HCT116 (cell line): ENCODE measurements at regions not wholly inside any gene's neighbourhood (a gene's known extent, or its start where the extent isn't known, plus 50 kb on each side); places are given as distances from the start of the nearest gene placed in this dataset.

Experiments
- ATAC-seq: fragments of 200-7000 bp; cut with Tn5 transposase; 2 replicates; pipeline ENCODE4 v1.9.1; 2020; ENCODE audit warnings: mild to moderate bottlenecking, moderate library complexity
- BruUV-seq: library from RNA; stranded (reverse); fragments of 400-500 nt; replicated peaks from 2 replicates; lab custom pipeline; 2021; lab: Mats Ljungman, UMichigan
- CTCF ChIA-PET: fragments of 300-600 bp; sonication (Branson Sonifier 250); formaldehyde crosslinking; loops from one replicate; lab custom pipeline; 2021; ENCODE audit warnings: antibody characterized with exemption; lab: Charles Lee
- POLR2A ChIA-PET: fragments of 300-600, 350-600 bp; sonication (Branson Sonifier 250); formaldehyde crosslinking; loops from one replicate; lab custom pipeline; 2021; ENCODE audit warnings: antibody characterized with exemption; lab: Charles Lee
- RAD21 ChIA-PET, 2 experiments: fragments of 300-600 bp; sonication (Branson Sonifier 250); formaldehyde crosslinking; loops; one replicate each; lab custom pipeline; 2023; ENCODE audit warnings: low total read pairs in 2 of 2; ENCODE audit not compliant: uncharacterized antibody in 2 of 2, unreplicated experiment in 2 of 2, low non-redundant PET in 1 of 2; lab: Charles Lee
- DNase-seq: peaks from one replicate; pipeline ENCODE4 v3.0.0-alpha.2; 2010; ENCODE audit warnings: low read depth, low spot score
- H2AFZ ChIP-seq: fragments of 200-600 bp; shearing (Covaris generic), sonication (generic); 2 replicates; pipeline ENCODE4 v1.6.1; 2017; ENCODE audit warnings: low read depth, mixed run types, mixed read lengths, antibody characterized with exemption, low read length; ENCODE audit not compliant: poor library complexity, severe bottlenecking
- H3K27ac ChIP-seq: 2 replicates; pipeline ENCODE4 v1.5.1; 2012; ENCODE audit warnings: low read depth, low read length
- H3K27me3 ChIP-seq: fragments of 200-600 bp; sonication (generic); 2 replicates; pipeline ENCODE4 v1.6.1; 2016; ENCODE audit warnings: mixed run types, low read length, mixed read lengths; ENCODE audit not compliant: insufficient read depth
- H3K36me3 ChIP-seq, 2 experiments: fragments of 200-500 bp in 1 of 2; fragments of 200-600 bp in 1 of 2; sonication (Bioruptor generic) in 1 of 2; sonication (generic) in 1 of 2; 2 replicates each; pipeline versions ENCODE4 v1.5.1 to v1.6.1; 2014 to 2016; ENCODE audit warnings: low read length in 2 of 2, inconsistent platforms in 1 of 2, mixed read lengths in 1 of 2, mixed run types in 1 of 2; ENCODE audit not compliant: insufficient read depth in 2 of 2, control insufficient read depth in 1 of 2
- H3K4me1 ChIP-seq, 2 experiments: fragments of 200-600 bp in 1 of 2; sonication (generic) in 1 of 2; 2 replicates each; pipeline versions ENCODE4 v1.5.1 to v1.6.1; 2012 to 2017; ENCODE audit warnings: low read length in 2 of 2, inconsistent platforms in 1 of 2, mild to moderate bottlenecking in 1 of 2, mixed read lengths in 1 of 2, mixed run types in 1 of 2, moderate library complexity in 1 of 2; ENCODE audit not compliant: insufficient read depth in 2 of 2, control insufficient read depth in 1 of 2
- H3K4me2 ChIP-seq: fragments of 200-600 bp; sonication (generic); 2 replicates; pipeline ENCODE4 v1.6.1; 2017; ENCODE audit warnings: mixed run types, low read length, mixed read lengths
- H3K4me3 ChIP-seq, 2 experiments: fragments of 200-600 bp in 1 of 2; sonication (generic) in 1 of 2; replicated peaks in 1 of 2; 2 replicates each; pipeline ENCODE4 v1.5.1; 2011 to 2016; ENCODE audit warnings: low read length in 2 of 2, control low read depth in 1 of 2, low read depth in 1 of 2, mild to moderate bottlenecking in 1 of 2, mixed read lengths in 1 of 2, mixed run types in 1 of 2
- H3K79me2 ChIP-seq: fragments of 200-600 bp; sonication (generic); 2 replicates; pipeline ENCODE4 v1.6.1; 2017; ENCODE audit warnings: mild to moderate bottlenecking, mixed run types, low read length, moderate library complexity, mixed read lengths; ENCODE audit not compliant: insufficient read depth
- H3K9ac ChIP-seq: fragments of 200-600 bp; sonication (generic); 2 replicates; pipeline ENCODE4 v1.6.1; 2016; ENCODE audit warnings: low read length, mixed read lengths
- H3K9me2 ChIP-seq: fragments of 200-600 bp; sonication (generic), shearing (Covaris generic); 2 replicates; pipeline ENCODE4 v1.6.1; 2017; ENCODE audit warnings: mixed run types, mild to moderate bottlenecking, moderate library complexity; ENCODE audit not compliant: insufficient read depth
- H3K9me3 ChIP-seq, 2 experiments: fragments of 200-500 bp in 1 of 2; fragments of 200-600 bp in 1 of 2; sonication (Bioruptor generic) in 1 of 2; sonication (generic) in 1 of 2; 2 replicates each; pipeline ENCODE4 v1.6.1; 2014 to 2017; ENCODE audit warnings: low read length in 2 of 2, mixed read lengths in 2 of 2, inconsistent platforms in 1 of 2, low read depth in 1 of 2, mild to moderate bottlenecking in 1 of 2, mixed run types in 1 of 2, moderate library complexity in 1 of 2; ENCODE audit not compliant: control insufficient read depth in 1 of 2, insufficient read depth in 1 of 2
- H4K20me1 ChIP-seq: fragments of 200-600 bp; sonication (generic), shearing (Covaris generic); 2 replicates; pipeline ENCODE4 v1.6.1; 2017; ENCODE audit warnings: mixed run types, mild to moderate bottlenecking, moderate library complexity; ENCODE audit not compliant: insufficient read depth
- CEBPB ChIP-seq: IDR thresholded peaks from 2 replicates; pipeline ENCODE4 v1.6.1; 2012; ENCODE audit warnings: low read depth
- ELF1 ChIP-seq: IDR thresholded peaks from 2 replicates; pipeline ENCODE4 v1.6.1; 2012; ENCODE audit warnings: low read depth, borderline replicate concordance
- EZH2 ChIP-seq: fragments of 200-600 bp; sonication (generic); IDR thresholded peaks from 2 replicates; pipeline ENCODE4 v1.6.1; 2017; ENCODE audit warnings: antibody characterized with exemption, mixed run types
- EZH2phosphoT487 ChIP-seq: fragments of 200-600 bp; IDR thresholded peaks from 2 replicates; pipeline ENCODE4 v1.6.1; 2018; ENCODE audit warnings: antibody characterized with exemption, borderline replicate concordance
- FOSL1 ChIP-seq: IDR thresholded peaks from 2 replicates; pipeline ENCODE4 v1.6.1; 2012; ENCODE audit warnings: low read depth
- JUND ChIP-seq: IDR thresholded peaks from 2 replicates; pipeline ENCODE4 v1.6.1; 2012
- MAX ChIP-seq: IDR thresholded peaks from 2 replicates; pipeline ENCODE4 v1.6.1; 2012
- POLR2A ChIP-seq: IDR thresholded peaks from 2 replicates; pipeline ENCODE4 v1.7.0; 2011; ENCODE audit warnings: borderline replicate concordance; ENCODE audit not compliant: insufficient read depth, insufficient read length; ENCODE audit errors: extremely low read depth
- RAD21 ChIP-seq: IDR thresholded peaks from 2 replicates; pipeline ENCODE4 v1.6.1; 2012; ENCODE audit warnings: low read depth, mild to moderate bottlenecking
- SIN3A ChIP-seq: IDR thresholded peaks from 2 replicates; pipeline ENCODE4 v1.6.1; 2012; ENCODE audit warnings: low read depth
- TCF7L2 ChIP-seq: IDR thresholded peaks from 2 replicates; pipeline ENCODE4 v1.7.0; 2011; ENCODE audit warnings: borderline replicate concordance, inconsistent platforms; ENCODE audit not compliant: insufficient read depth, insufficient read length; ENCODE audit errors: extremely low read depth
- ZFX ChIP-seq: fragments of 450-650 bp; IDR thresholded peaks from 2 replicates; pipeline ENCODE4 v1.6.1; 2017
- ZNF274 ChIP-seq: fragments of 200-500 bp; sonication (Bioruptor generic); IDR thresholded peaks from 2 replicates; pipeline ENCODE4 v1.6.1; 2014; ENCODE audit warnings: mild to moderate bottlenecking, low read depth, low read length, inconsistent platforms
- intact Hi-C: fragments of 100-400 bp; cut with micrococcal nuclease; formaldehyde crosslinking; loops from 2 replicates; pipeline ENCODE4 v1.10.0; 2022
- TF ChIP-seq, protein P1 (sequence below): IDR thresholded peaks from 2 replicates; pipeline ENCODE4 v1.6.1; 2012
- TF ChIP-seq, protein P2 (sequence below): IDR thresholded peaks from 2 replicates; pipeline ENCODE4 v1.6.1; 2012; ENCODE audit warnings: low read depth

GRCh38 chr1:10912441-10912840 lies 100.0 kb upstream of the TARDBP start:
- POLR2A ChIA-PET = no interaction called here

More at GRCh38 chr1:10912441-10912840, 100.0 kb upstream of the TARDBP start:
- H3K27ac ChIP-seq = no peak overlapping the region
- no TSS peak for BruUV-seq
- no peaks in the 10 kb centered on the region for H3K9me3 ChIP-seq
- RAD21 ChIA-PET = no interaction called here
- CTCF ChIA-PET = interaction anchor here (1.5 kb wide), 1 partner anchor 12 kb away, joined by 6 read pairs; no protein-coding TSS in a partner anchor
- no peak overlapping the region for H2AFZ ChIP-seq
- no peaks in the 10 kb centered on the region for H3K9me2 ChIP-seq
- no peak for ATAC-seq
- no peaks in the 10 kb centered on the region for H4K20me1 ChIP-seq
- TF ChIP-seq FOSL1 (no peak), RAD21 (no peak), EZH2phosphoT487 (no peak), POLR2A (no peak), SIN3A (no peak), JUND (no peak), MAX (no peak), EZH2 (no peak), ZNF274 (no peak), ELF1 (no peak), ZFX (no peak), TCF7L2 (no peak), CEBPB (no peak)
- TF ChIP-seq, protein P1, sequence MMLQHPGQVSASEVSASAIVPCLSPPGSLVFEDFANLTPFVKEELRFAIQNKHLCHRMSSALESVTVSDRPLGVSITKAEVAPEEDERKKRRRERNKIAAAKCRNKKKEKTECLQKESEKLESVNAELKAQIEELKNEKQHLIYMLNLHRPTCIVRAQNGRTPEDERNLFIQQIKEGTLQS = no peak
- TF ChIP-seq, protein P2, sequence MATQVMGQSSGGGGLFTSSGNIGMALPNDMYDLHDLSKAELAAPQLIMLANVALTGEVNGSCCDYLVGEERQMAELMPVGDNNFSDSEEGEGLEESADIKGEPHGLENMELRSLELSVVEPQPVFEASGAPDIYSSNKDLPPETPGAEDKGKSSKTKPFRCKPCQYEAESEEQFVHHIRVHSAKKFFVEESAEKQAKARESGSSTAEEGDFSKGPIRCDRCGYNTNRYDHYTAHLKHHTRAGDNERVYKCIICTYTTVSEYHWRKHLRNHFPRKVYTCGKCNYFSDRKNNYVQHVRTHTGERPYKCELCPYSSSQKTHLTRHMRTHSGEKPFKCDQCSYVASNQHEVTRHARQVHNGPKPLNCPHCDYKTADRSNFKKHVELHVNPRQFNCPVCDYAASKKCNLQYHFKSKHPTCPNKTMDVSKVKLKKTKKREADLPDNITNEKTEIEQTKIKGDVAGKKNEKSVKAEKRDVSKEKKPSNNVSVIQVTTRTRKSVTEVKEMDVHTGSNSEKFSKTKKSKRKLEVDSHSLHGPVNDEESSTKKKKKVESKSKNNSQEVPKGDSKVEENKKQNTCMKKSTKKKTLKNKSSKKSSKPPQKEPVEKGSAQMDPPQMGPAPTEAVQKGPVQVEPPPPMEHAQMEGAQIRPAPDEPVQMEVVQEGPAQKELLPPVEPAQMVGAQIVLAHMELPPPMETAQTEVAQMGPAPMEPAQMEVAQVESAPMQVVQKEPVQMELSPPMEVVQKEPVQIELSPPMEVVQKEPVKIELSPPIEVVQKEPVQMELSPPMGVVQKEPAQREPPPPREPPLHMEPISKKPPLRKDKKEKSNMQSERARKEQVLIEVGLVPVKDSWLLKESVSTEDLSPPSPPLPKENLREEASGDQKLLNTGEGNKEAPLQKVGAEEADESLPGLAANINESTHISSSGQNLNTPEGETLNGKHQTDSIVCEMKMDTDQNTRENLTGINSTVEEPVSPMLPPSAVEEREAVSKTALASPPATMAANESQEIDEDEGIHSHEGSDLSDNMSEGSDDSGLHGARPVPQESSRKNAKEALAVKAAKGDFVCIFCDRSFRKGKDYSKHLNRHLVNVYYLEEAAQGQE = no peak
- H3K27me3 ChIP-seq = no peaks in the 10 kb centered on the region
- DNase-seq = no peak
- no peak overlapping the region for H3K4me3 ChIP-seq
- H3K36me3 ChIP-seq = no peaks in the 10 kb centered on the region
- H3K4me1 ChIP-seq = no peaks in the 10 kb centered on the region
- no peak overlapping the region for H3K4me2 ChIP-seq
- no peak overlapping the region for H3K9ac ChIP-seq
- intact Hi-C loops = no loop called here
- H3K79me2 ChIP-seq = no peaks in the 10 kb centered on the region
